HG03520 (cell line): ENCODE measurements at regions not wholly inside any gene's neighbourhood (a gene's known extent, or its start where the extent isn't known, plus 50 kb on each side); places are given as distances from the start of the nearest gene placed in this dataset.
"Not testable (repeated sequence)": the region's sequence is repeated elsewhere in the genome, so short reads cannot be mapped to it uniquely, and the experiment has no call there.

Experiments used
- ATAC-seq: cut with Tn5 transposase; IDR thresholded peaks from one replicate; pipeline ENCODE4 v1.9.1; 2021; ENCODE audit warnings: mild to moderate bottlenecking, moderate library complexity; ENCODE audit not compliant: unreplicated experiment

- no peak for ATAC-seq
Observed at GRCh38 chr12:91702843-91703425, 442.7 kb downstream of the BTG1 start.

- ATAC-seq = no peak
Observed at GRCh38 chr12:91695964-91696363, 449.7 kb downstream of the BTG1 start.

- ATAC-seq = not testable (repeated sequence)
Observed at GRCh38 chr12:91695406-91695805, 450.2 kb downstream of the BTG1 start.

DNA sequence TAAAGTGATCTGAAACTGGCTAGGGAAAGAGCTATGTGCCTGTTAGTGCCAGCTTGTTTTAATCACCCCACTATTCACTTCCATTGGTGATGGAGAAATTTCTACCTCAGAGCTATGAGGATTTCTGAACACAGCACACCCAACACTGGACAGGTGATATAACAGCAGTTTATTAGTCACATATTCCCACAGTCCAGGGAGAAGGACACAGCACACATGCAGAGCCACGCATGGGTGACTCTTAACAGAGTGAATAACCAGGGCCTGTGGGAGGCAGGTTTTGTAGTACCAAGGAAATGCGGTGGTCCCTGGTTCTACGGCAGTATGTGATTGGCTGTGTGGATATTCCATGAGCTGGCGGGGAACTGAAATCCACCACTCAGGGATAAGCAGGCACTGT is 455.1 kb downstream of the BTG1 start:
- no peak for ATAC-seq

DNA sequence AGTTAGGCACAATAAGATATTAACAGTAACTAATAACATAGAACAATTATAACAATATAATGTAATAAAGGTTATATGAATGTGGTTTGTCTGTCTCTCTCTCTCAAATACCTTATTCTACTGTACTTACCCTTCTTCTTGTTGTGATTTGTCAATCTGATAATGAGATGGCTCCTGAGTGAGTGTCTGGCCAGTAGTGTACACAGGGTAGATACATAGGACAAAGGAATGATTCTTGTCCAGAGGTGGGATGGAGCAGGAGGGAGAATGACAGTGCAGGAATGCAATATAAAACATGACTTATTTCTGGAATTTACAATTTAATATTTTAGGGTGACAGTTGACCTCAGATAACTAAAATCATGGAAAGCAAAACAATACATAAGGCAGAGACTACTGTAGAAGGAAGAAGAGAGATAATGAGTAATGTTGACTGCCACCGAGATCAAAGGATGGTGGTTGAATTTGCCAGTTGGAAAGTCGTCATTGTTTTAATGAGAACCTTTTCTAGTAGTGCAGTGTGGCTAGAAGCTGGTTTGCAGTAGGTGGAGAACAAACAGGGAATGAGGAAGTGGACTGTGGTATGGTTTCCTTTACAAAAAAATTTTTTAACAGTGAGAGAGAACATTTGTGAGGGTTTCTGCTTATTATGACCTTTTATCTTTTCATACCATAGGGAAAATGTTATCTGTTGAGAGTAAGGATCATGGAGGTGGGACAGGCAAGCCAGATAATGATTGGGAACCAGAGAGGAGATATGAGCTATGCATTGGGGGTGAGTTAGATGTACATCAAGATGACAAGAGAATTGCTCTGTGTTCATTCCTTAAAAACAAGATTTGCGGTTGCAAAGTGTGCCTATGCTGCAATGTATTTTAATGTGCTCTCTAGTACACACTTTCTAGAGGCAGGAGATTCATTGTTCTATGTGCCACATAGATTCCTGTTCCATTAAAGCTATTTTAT is 458.3 kb downstream of the BTG1 start:
- no peak for ATAC-seq

GRCh38 chr12:91685917-91686316 is 459.7 kb downstream of the BTG1 start:
- ATAC-seq = no peak

DNA sequence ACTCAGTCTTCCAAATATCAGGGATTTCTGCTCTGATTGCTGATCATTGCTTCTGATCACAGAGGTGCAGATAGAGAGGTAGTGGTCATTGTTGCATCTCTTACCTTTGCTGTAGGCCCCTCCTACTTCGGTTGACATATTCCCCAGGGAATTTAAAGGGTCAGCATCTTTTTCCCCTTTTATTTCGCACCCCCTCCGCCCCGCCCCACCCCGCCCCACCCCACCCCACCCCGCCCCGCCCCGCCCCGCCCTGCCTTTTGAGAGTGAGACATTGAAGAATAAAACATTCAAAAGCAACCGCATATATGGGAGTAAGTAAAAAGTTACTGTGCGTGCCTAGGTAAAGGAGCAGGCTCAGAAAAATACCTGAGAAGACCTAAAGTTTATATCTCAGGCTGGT is 463.9 kb downstream of the BTG1 start:
- ATAC-seq = no peak

DNA sequence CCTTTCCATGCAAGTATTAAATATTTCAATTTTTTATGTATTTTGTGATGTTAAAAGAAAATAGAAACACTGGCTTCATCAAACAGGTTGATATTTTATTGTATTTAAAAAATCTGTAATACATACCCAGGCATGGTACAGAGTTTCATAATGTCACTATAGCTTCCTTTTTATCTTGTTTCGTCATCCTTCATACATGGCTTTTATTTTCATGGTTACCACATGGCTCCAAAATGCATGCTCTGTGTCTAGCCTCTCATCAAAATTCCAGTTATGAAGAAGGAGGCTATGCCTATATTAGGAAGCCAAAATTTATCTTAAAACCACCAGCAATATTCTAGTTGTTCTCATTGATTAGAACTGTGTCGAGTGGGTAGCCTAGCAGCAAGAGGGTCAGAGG is 464.8 kb downstream of the BTG1 start:
- no peak for ATAC-seq

- no peak for ATAC-seq
Observed at GRCh38 chr12:91677556-91677955, 468.1 kb downstream of the BTG1 start.

DNA sequence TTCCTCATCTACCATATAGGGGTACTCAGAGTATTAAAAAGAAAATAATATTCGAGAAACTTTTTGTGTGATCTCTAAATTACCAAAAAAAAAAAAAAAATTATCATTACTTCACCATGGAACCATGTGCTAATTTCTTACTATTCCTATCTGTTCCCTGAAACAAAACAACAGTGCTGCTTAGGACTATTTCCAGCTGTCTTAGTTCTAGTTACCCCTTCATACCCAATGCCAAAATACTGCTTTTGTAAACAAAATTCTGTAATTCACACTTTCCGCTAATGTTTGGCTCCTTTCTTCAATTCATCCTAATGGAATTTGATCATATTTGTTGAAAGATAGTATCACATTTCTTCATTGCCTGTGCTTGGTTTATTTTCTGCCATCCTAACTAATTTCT is 470.2 kb downstream of the BTG1 start:
- no peak for ATAC-seq

- ATAC-seq = no peak
Observed at GRCh38 chr12:91672130-91672529, 473.5 kb downstream of the BTG1 start.

DNA sequence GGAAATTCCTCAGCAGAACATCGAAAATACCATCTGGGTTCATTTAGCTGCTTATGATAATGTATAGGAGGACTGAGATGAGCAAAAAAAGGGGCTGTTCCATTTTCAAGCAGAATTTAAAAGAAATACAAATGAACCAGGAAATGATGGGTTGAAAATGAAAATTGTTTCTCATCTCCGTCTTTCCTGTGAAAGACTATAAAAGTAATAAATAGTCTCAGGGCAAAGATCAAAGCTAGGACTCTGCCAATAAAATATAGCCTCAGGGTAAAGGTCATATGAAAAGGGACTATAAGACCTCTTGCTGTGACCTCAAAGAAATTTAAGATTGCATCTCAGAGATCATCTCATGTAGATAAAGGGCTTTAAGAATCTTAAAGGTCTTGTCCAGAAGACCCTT is 478.0 kb downstream of the BTG1 start:
- no peak for ATAC-seq

DNA sequence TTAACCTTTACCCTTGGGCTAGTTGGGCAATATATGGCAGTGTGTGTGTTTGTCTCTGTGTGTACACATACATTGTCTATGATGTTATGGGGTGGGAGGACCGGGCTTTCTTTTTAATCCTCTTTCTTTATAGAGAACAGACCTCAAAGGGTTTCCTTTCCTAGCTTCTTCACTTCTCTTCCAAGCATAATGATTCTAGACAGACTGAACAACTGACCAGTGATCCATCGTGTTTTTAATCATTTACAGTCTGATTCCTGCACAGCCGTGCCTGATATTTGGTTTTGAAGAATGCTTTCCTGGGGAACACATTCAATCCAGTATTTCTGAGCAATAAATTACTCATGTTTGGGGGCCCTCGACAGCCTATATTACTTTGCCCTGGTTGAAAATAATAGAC is 481.1 kb upstream of the DCN start:
- no peak for ATAC-seq

- ATAC-seq = no peak
Observed at GRCh38 chr12:91663310-91663709, 480.7 kb upstream of the DCN start.

DNA sequence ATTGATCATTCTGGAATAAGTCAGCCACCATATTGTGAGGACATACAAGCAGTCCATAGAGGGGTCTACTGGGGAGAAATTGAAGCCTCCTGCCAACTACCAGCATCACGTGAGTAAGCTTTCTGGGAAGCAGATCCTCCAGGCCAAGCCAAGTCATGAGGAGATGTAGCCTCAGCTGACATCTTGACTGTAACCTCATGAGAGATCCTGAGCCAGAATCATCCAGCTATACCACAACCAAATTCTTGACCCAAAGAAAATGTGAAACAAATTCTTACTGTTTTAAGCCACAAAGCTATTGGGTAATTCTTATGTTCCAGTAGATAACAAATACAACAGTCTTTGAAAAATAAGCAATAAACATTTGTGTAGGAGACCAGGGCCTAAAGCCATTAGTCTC is 479.4 kb upstream of the DCN start:
- ATAC-seq = no peak

DNA sequence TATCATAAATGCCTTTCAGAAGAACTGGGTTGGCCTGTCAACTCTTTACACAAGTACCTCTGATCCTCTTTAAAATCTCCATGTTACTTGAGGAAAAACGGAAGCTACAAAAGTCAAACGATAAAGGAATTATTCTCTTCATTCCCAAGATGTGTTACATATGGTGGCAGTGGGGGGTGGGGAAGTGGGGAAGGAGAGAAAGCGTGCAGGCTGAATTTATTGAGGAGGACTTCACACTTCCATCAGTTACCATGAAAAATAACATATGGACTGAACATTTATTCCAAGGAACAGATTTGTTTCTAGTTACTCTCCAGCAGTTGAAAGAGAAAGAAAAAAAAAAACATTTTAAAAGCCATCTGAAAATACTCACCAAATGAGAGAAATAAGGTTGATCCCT is 474.4 kb upstream of the DCN start:
- ATAC-seq = no peak

DNA sequence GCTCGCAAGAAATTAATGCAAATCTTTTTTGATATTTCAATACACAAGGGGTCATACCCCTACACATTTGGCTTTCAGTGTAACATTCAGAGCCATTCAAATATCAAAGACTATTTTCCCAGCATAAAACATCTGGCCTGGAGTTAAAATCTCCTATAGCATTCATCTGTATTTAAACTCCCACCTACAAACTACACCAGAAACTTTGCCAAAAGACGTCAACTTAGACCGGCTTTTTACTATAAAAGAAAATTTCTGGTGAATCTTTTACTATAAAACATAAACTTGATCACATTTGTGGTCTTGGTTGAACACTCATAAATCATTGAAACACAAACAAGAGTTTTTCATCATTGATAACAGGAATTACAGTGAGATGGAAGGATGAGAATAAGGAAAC is 473.3 kb upstream of the DCN start:
- ATAC-seq = no peak

GRCh38 chr12:91654087-91654486 is 471.5 kb upstream of the DCN start:
- no peak for ATAC-seq

DNA sequence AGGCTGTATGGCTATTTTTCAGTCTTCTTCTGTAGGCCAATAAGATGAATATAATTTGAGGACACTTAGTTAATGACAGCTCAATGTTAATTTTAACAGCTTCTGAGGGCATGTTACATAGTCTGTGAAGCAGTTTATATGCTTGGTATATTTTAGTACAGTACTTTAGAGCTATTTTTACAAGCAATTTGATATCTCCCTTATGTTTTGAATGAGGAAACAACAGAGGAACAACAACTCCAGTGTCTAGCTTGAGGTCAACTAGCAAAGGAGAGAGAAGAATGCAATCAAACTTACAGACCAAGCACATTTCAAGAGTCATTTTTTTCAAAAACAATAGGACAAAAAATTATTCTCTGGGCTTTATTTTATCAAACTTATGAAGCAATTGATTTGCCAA is 469.1 kb upstream of the DCN start:
- no peak for ATAC-seq

GRCh38 chr12:91643763-91644162 is 461.1 kb upstream of the DCN start:
- ATAC-seq = no peak

- ATAC-seq = no peak
Observed at GRCh38 chr12:91640021-91640420, 457.4 kb upstream of the DCN start.

DNA sequence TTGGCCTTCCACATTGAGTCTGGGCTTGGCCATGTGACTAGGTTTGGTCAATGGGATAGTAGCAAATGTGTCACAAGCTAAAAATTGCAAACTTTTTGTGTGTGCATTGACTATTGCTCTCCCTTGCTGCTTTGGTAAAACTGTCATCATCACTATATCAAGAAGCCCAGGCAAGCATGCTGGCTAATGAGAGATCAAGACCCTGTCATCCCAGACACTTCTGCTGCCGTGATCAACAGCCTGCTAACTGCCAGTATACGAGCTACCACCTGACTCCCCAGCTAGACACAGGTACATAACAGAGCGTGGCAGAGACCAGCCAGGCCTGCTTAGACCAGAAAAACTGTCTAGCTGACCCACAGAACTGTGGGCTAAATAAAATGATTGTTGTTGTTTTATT is 456.7 kb upstream of the DCN start:
- no peak for ATAC-seq
